ENCODE measurements at regions not wholly inside any gene's neighbourhood (a gene's known extent, or its start where the extent isn't known, plus 50 kb on each side); places are given as distances from the start of the nearest gene placed in this dataset.
"Not testable (repeated sequence)": the region's sequence is repeated elsewhere in the genome, so short reads cannot be mapped to it uniquely, and the experiment has no call there.

- DNase-seq (no peak), ATAC-seq (no peak)
These were observed 438.7 kb downstream of the BCKDHB start for GRCh38 chr6:80544976-80545722.

DNA sequence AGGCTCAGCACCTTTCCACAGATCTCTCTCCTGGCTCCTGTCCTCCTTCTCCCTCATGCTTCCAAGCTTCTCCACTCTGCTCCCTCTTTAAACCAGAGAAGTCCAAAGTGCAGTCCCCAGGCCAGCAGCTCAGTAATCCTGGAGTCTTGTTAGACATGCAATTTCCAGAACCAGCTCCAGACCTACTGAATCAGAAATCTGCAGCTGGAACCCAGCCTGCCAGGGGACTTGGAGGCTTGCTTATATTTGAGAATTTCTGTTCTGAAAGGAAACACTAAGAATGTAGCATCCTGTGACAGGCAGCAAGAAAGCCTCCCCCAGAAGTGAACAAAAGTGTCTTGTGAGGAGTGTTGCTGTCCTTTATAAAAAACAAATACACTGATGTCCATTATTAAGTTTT lies 438.1 kb downstream of the BCKDHB start:
- DNase-seq (no peak), ATAC-seq (no peak)

- ATAC-seq (no peak), DNase-seq (no peak)
These were observed 437.2 kb downstream of the BCKDHB start for GRCh38 chr6:80543598-80544222.

GRCh38 chr6:80543151-80543550 lies 436.7 kb downstream of the BCKDHB start:
- DNase-seq (no peak), ATAC-seq (no peak)

DNA sequence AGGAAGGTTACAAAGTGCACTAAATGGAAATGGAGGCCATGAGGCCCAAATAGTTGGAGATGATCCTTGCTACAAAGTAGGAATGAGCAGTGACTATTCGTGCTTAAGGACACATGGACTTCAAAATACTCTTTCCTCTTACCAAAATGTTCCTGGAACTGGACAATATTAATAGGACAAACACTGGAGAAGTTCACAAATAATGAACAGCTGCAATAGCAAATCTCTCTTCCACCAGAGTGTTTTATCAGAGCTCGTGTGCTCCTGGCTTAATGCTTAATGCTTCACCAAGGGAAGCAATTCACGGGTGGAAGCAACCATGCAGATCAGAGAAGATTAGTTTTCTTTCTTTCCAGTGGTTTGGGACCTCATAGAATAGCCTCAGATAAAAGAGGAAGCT lies 435.4 kb downstream of the BCKDHB start:
- DNase-seq, result no peak
- no peak for ATAC-seq

DNA sequence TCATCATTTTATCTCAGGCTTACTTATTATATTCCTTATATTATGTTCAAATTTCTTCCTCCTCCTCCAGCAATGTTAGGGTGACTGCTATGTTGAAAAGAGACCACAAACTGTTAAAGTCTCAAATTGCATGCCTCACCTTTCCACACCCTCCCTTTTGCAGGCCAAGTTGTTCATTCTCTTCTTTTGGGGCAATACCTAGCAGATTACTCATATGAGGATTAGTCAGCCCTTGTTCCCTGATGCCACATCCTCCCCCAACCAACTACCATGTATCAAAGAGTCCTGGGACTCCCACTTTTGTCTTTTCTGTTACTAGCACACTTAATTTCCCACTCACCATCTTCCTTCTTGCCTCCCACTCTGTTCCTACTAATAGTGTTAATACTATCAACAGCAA lies 434.7 kb downstream of the BCKDHB start:
- ATAC-seq (peak; percentile 43), DNase-seq (no peak)

DNA sequence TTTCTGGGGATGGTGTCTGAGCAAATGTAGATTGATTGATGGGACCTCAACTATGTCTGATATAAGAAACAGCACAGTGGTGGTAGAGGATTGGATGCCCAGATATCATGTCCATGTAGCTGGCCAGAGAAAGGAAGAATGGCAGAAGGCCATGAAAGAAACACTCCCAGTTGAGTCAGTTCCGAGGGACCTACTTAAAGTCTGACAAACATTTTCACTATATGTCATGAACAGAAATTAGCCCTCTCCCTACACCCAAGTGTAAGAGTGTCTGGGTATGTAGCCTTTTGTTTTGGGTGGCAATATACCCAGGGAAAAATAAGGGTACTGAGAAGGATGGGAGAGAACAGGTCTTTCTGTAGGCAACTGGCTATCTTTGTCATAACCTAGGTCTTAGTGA lies 434.2 kb downstream of the BCKDHB start:
- no peak for DNase-seq
- no peak for ATAC-seq

DNA sequence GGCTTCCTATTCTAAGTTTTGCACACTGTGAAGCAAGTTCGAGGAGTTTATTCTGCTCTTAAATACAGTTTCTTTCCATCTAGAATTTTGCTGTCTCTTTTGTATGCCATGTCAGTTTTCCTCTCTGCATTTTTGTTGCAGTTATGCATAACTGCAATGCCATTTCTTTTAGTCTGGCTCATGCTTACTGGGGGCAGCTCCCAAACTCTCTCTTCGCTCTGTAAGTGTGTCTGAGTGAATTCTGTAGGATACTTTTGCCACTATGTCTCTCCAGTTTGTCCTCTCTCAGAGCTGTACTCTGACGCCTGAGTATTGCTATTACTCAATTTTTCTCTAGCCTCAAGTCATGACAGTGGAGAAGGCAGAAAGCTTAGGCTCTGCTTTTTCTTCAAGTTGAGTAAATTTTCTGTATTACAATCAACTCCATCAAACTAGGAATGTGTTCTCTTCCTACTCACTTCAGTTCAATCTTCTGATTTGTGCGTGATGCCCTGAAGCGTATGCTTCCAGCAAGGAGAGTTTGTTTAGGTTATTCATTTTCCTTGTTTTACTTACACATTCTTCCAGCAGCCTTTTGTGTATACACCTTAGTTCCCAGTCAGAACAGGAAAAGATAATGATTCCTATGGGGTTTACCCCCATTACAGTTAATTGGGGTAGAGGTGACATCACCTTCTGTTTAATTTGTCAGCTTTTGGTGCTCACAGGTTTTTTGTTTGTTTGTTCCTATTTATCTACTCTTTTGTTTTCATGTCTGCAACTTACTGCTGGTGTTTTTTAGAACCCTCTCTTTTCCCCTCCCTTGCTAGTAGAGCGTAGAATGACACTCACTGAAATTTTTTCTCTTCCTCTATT lies 430.9 kb downstream of the BCKDHB start:
- no peak for ATAC-seq
- DNase-seq, result no peak

DNA sequence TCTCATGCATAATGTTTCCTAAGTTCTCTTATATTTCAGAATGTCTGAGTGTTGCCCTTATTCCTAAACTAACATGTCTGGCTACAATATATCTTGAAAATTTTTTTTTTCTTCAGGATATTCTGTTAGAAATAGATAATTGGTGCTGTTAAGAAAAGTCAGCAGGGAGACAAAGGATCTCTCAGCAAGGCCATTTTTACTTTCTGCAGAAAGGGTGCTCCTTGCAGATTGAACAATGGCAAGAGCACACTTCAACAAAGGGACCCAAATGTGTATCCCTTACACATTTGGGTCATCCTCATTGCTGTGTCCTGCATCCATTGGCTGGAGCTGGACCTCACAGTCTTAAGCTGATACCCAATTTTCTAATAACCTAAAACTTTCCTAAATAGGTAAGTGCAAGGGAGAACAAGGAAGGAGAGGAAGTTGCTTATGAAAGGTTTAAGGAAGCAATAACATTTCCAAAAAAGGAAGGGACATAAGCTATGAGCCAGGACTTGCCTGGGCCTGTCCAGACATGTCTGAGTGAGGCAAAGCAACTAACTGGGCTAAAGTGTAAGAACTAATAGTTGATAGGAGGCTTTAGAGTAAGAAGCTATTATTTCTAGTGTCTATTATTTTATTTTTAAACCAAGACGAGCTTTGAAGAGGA lies 429.6 kb downstream of the BCKDHB start:
- ATAC-seq (no peak), DNase-seq (no peak)

GRCh38 chr6:80531681-80532619 lies 425.5 kb downstream of the BCKDHB start:
- ATAC-seq (no peak), DNase-seq (no peak)

GRCh38 chr6:80530103-80530502 lies 423.6 kb downstream of the BCKDHB start:
- ATAC-seq (no peak), DNase-seq (no peak)

DNA sequence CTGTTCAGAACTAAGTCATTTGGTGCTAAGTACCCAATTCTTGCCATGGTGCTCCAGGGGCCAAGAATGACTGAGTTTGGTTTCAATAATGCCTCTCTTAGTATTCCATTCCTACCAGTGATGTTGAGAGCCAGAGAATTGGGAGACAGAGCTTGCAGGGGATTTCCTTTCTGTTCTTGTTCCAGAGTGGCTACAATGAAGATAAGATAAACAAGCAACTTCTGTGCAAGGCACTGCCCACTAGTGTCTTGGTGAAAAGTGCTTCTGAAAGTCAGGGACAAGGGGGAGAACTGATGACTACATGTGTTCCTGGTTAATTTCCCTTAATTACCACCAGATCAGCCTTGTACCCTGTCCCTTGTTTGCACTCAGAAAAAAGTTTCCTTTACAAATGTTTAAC lies 421.6 kb downstream of the BCKDHB start:
- DNase-seq (no peak), ATAC-seq (no peak)

- no peak for ATAC-seq
- DNase-seq, result no peak
These were observed 421.1 kb downstream of the BCKDHB start for GRCh38 chr6:80527552-80528052.

GRCh38 chr6:80523531-80523997 lies 417.1 kb downstream of the BCKDHB start:
- ATAC-seq, result no peak
- DNase-seq, result no peak

DNA sequence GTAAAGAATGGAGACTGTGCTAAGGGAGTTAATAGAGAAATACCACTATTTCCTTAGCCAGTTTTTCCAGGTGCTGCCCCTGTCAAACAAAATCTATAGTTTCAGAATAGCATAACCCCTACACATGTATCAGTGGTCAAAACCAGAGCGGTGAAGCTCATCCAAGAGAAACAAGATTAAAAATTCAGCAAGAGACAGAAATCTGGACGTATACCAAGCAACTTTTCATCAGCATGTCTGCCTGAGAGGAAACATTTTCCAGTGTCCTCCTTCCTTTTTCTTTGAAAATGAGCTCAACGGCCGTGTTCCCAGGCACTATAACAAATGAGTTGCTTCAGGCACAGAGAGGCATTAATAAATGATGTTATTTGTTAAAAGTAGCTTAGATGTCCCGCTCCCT lies 416.5 kb downstream of the BCKDHB start:
- DNase-seq, result no peak
- ATAC-seq, result no peak

DNA sequence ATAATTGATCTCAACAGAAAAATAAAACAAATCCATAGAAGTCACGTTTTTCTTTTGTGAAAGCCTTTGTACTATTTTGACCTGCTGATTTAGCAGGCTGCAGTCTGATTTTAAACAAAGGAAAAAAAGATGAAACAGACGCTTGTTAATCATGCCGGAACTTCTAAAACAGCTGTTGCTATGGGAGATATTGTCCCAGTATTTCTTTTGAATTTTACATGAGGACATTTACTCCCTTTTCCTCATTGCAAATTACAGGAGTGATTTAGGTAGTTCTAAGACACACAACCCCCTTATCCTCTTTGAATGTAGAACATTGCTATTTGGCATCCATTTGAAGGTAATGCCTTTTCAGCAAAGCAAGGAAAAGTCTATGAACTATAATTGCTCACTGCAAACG lies 416.1 kb downstream of the BCKDHB start:
- DNase-seq (no peak), ATAC-seq (no peak)

GRCh38 chr6:80519811-80520594 lies 413.5 kb downstream of the BCKDHB start:
- ATAC-seq, result no peak
- DNase-seq, result no peak

- no peak for ATAC-seq
- no peak for DNase-seq
These were observed 411.1 kb downstream of the BCKDHB start for GRCh38 chr6:80517525-80517924.

DNA sequence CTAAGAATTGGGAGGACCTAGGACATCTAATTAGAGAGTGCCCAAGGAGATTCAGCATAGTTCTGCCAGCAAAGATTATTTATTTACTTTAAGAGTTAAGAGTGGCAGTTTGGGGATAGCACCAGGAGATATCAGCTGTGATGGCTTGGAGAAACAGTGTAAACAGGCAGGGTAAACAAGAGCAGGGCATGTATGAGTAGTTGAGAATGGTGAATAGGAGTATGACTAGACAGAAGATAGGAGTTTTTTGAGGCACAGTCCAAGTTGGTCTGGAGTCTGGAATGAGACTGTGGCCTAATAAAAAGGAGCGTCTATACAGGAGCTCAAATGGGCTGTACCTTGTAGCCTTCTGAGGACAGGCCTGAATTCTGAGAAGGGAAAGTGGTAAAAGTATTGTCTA lies 404.1 kb downstream of the BCKDHB start:
- DNase-seq, ATAC-seq: not testable (repeated sequence)

DNA sequence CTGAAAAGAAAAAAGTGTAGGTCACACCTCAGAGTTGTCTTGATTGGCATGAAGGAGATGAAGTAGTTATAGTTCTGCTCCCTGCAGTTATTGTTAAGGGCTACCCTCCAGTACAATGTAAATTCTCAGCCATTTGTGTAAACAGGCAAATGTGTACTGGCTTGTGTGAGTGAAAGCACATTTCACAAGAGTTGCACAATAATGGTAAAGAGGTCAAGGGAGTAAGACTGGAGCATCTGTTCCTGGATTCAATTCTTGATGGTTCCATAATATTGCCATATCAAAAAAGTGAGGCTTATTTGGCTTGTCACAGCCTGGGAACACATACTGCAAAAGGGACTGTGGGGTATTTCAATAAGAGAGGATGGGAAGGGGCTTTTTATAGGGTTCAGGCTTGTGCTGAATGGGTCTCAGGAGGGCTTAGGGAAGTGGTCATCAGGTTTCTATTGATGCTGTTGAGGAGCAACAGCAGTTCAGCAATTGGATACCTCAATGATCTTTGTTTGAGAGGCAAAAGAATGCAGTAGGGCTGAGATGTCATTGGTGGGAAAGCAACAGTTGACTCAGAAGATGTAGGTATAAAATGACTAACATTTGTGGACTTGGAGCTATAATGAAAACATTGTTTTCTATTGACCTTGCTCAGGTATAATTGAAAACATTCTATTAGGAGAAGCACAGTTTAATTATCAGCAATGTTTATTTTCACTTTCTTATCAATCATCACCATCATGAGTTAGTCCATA lies 402.6 kb downstream of the BCKDHB start:
- no peak for DNase-seq
- ATAC-seq, result no peak
